DOHH2 (cell line): ENCODE measurements at regions not wholly inside any gene's neighbourhood (a gene's known extent, or its start where the extent isn't known, plus 50 kb on each side); places are given as distances from the start of the nearest gene placed in this dataset.

ENCODE experiments used
- EZH2phosphoT487 ChIP-seq: fragments of 200-600 bp; sonication (generic); IDR thresholded peaks from 2 replicates; pipeline ENCODE4 v1.6.1; 2017; ENCODE audit warnings: borderline replicate concordance, mild to moderate bottlenecking, antibody characterized with exemption, low read length, moderate library complexity, mixed read lengths
- TF ChIP-seq, protein P1 (sequence below): fragments of 200-600 bp; sonication (generic); IDR thresholded peaks from one replicate; pipeline ENCODE4 v1.5.1; 2014; ENCODE audit warnings: antibody characterized with exemption, mild to moderate bottlenecking, low read depth, low read length; ENCODE audit not compliant: poor library complexity, severe bottlenecking

GRCh38 chr4:178102139-178102538 lies 659.9 kb upstream of the AGA start:
- TF ChIP-seq, protein P1, sequence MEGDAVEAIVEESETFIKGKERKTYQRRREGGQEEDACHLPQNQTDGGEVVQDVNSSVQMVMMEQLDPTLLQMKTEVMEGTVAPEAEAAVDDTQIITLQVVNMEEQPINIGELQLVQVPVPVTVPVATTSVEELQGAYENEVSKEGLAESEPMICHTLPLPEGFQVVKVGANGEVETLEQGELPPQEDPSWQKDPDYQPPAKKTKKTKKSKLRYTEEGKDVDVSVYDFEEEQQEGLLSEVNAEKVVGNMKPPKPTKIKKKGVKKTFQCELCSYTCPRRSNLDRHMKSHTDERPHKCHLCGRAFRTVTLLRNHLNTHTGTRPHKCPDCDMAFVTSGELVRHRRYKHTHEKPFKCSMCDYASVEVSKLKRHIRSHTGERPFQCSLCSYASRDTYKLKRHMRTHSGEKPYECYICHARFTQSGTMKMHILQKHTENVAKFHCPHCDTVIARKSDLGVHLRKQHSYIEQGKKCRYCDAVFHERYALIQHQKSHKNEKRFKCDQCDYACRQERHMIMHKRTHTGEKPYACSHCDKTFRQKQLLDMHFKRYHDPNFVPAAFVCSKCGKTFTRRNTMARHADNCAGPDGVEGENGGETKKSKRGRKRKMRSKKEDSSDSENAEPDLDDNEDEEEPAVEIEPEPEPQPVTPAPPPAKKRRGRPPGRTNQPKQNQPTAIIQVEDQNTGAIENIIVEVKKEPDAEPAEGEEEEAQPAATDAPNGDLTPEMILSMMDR = no peak
- no peak for TF ChIP-seq EZH2phosphoT487
